KMS-11 (cell line): ENCODE measurements at regions not wholly inside any gene's neighbourhood (a gene's known extent, or its start where the extent isn't known, plus 50 kb on each side); places are given as distances from the start of the nearest gene placed in this dataset.

Experiments
- H2AFZ ChIP-seq: fragments of 200-600 bp; sonication (generic); 2 replicates; pipeline ENCODE4 v1.6.1; 2016; ENCODE audit warnings: antibody characterized with exemption, mixed run types, low read depth
- H3K27ac ChIP-seq: fragments of 200-600 bp; sonication (generic); 2 replicates; pipeline ENCODE4 v1.6.1; 2016; ENCODE audit warnings: mild to moderate bottlenecking, mixed run types
- H3K27me3 ChIP-seq: fragments of 200-600 bp; sonication (generic); 2 replicates; pipeline ENCODE4 v1.6.1; 2017; ENCODE audit warnings: mild to moderate bottlenecking, low read depth, mixed run types, moderate library complexity; ENCODE audit not compliant: insufficient read depth
- H3K36me3 ChIP-seq: fragments of 200-600 bp; sonication (generic); 2 replicates; pipeline ENCODE4 v1.6.1; 2017; ENCODE audit warnings: mild to moderate bottlenecking, mixed run types; ENCODE audit not compliant: insufficient read depth
- H3K4me1 ChIP-seq: fragments of 200-600 bp; sonication (generic); 2 replicates; pipeline ENCODE4 v1.6.1; 2016; ENCODE audit warnings: mild to moderate bottlenecking, low read depth, mixed run types; ENCODE audit not compliant: poor library complexity, severe bottlenecking
- H3K4me2 ChIP-seq: fragments of 200-600 bp; sonication (generic); 2 replicates; pipeline ENCODE4 v1.7.0; 2016; ENCODE audit warnings: mild to moderate bottlenecking, mixed run types
- H3K4me3 ChIP-seq: fragments of 200-600 bp; sonication (generic); IDR thresholded peaks from 2 replicates; pipeline ENCODE4 v1.6.1; 2017; ENCODE audit warnings: low read depth, low read length, mixed read lengths; ENCODE audit not compliant: insufficient read depth
- H3K79me2 ChIP-seq: fragments of 200-600 bp; sonication (generic); 2 replicates; pipeline ENCODE4 v1.6.1; 2016; ENCODE audit warnings: low read depth, mixed run types; ENCODE audit not compliant: insufficient read depth
- H3K9ac ChIP-seq: fragments of 200-600 bp; sonication (generic); 2 replicates; pipeline ENCODE4 v1.6.1; 2016; ENCODE audit warnings: mild to moderate bottlenecking, mixed run types
- H4K20me1 ChIP-seq: fragments of 200-600 bp; sonication (generic); 2 replicates; pipeline ENCODE4 v1.6.1; 2016; ENCODE audit warnings: mild to moderate bottlenecking, mixed run types; ENCODE audit not compliant: insufficient read depth
- CTCF ChIP-seq: fragments of 200-600 bp; sonication (generic); conservative IDR thresholded peaks from 2 replicates; pipeline ENCODE4 v1.6.1; 2017; ENCODE audit warnings: low read depth, mild to moderate bottlenecking, antibody characterized with exemption, low read length, moderate library complexity, mixed read lengths

GRCh38 chr13:33649212-33649878 is 168.6 kb upstream of the RFC3 start:
- H3K4me3 ChIP-seq, result no peak overlapping the region
- H3K27ac ChIP-seq, result no peak overlapping the region
- TF ChIP-seq CTCF, result no peak
- no peaks in the 10 kb centered on the region for H3K4me1 ChIP-seq
- H3K9ac ChIP-seq, result no peak overlapping the region
- no peaks in the 10 kb centered on the region for H3K36me3 ChIP-seq
- H3K4me2 ChIP-seq, result no peak overlapping the region
- H3K79me2 ChIP-seq, result no peaks in the 10 kb centered on the region
- no peaks in the 10 kb centered on the region for H4K20me1 ChIP-seq
- no peak overlapping the region for H2AFZ ChIP-seq
- H3K27me3 ChIP-seq, result no peaks in the 10 kb centered on the region

- Histone ChIP-seq H3K27me3 (no peaks in the 10 kb centered on the region), H3K4me1 (no peaks in the 10 kb centered on the region), H3K36me3 (no peaks in the 10 kb centered on the region), H4K20me1 (no peaks in the 10 kb centered on the region), H2AFZ (no peak overlapping the region), H3K4me2 (no peak overlapping the region), H3K9ac (no peak overlapping the region), H3K4me3 (no peak overlapping the region), H3K79me2 (no peaks in the 10 kb centered on the region), H3K27ac (no peak overlapping the region)
- no peak for TF ChIP-seq CTCF
Measured at GRCh38 chr13:33651766-33652165, 166.2 kb upstream of the RFC3 start.

GRCh38 chr13:33657274-33657673 is 160.7 kb upstream of the RFC3 start:
- Histone ChIP-seq H3K36me3 (no peaks in the 10 kb centered on the region), H3K4me3 (no peak overlapping the region), H3K27me3 (no peaks in the 10 kb centered on the region), H4K20me1 (no peaks in the 10 kb centered on the region), H3K27ac (no peak overlapping the region), H3K79me2 (no peaks in the 10 kb centered on the region), H3K4me1 (no peaks in the 10 kb centered on the region), H2AFZ (no peak overlapping the region), H3K9ac (no peak overlapping the region), H3K4me2 (no peak overlapping the region)
- no peak for TF ChIP-seq CTCF

GRCh38 chr13:33659466-33659865 is 158.5 kb upstream of the RFC3 start:
- Histone ChIP-seq H3K27me3 (no peaks in the 10 kb centered on the region), H2AFZ (no peak overlapping the region), H3K4me2 (no peak overlapping the region), H3K4me3 (no peak overlapping the region), H3K9ac (no peak overlapping the region), H3K79me2 (no peaks in the 10 kb centered on the region), H4K20me1 (no peaks in the 10 kb centered on the region), H3K4me1 (no peaks in the 10 kb centered on the region), H3K27ac (no peak overlapping the region), H3K36me3 (no peaks in the 10 kb centered on the region)
- TF ChIP-seq CTCF, result no peak
